H9 (cell line): ENCODE measurements at regions not wholly inside any gene's neighbourhood (a gene's known extent, or its start where the extent isn't known, plus 50 kb on each side); places are given as distances from the start of the nearest gene placed in this dataset.

ENCODE experiments used
- DNase-seq: peaks from one replicate; pipeline ENCODE4 v3.0.0-alpha.2; 2017
- H2AFZ ChIP-seq: one replicate; pipeline ENCODE4 v1.6.1; 2013; ENCODE audit warnings: mild to moderate bottlenecking, low read length, control low read depth, moderate library complexity
- H2AK5ac ChIP-seq: 2 replicates; pipeline ENCODE4 v1.6.1; 2013; ENCODE audit warnings: low read length, control low read depth, mixed read lengths; ENCODE audit not compliant: insufficient read length
- H2BK120ac ChIP-seq: one replicate; pipeline ENCODE4 v1.6.1; 2013; ENCODE audit warnings: low read depth, mild to moderate bottlenecking, low read length, control low read depth, inconsistent platforms; ENCODE audit not compliant: poor library complexity, severe bottlenecking
- H2BK12ac ChIP-seq: 2 replicates; pipeline ENCODE4 v1.6.1; 2013; ENCODE audit warnings: low read length, control low read depth, mixed read lengths, low read depth; ENCODE audit not compliant: insufficient read length
- H2BK15ac ChIP-seq: 2 replicates; pipeline ENCODE4 v1.6.1; 2013; ENCODE audit warnings: low read depth, low read length, control low read depth
- H2BK20ac ChIP-seq: one replicate; pipeline ENCODE4 v1.6.1; 2013; ENCODE audit warnings: low read depth, mild to moderate bottlenecking, low read length, control low read depth, inconsistent platforms; ENCODE audit not compliant: poor library complexity, severe bottlenecking
- H2BK5ac ChIP-seq: 2 replicates; pipeline ENCODE4 v1.6.1; 2013; ENCODE audit warnings: low read length, control low read depth, mixed read lengths; ENCODE audit not compliant: insufficient read length
- H3K14ac ChIP-seq: 2 replicates; pipeline ENCODE4 v1.6.1; 2013; ENCODE audit warnings: low read length, control low read depth; ENCODE audit not compliant: insufficient read depth
- H3K18ac ChIP-seq: 2 replicates; pipeline ENCODE4 v1.6.1; 2013; ENCODE audit warnings: low read depth, mild to moderate bottlenecking, mixed read lengths, low read length, control low read depth; ENCODE audit not compliant: insufficient read length
- H3K23ac ChIP-seq: 2 replicates; pipeline ENCODE4 v1.6.1; 2013; ENCODE audit warnings: low read length, control low read depth, mixed read lengths, low read depth; ENCODE audit not compliant: insufficient read length
- H3K23me2 ChIP-seq: 2 replicates; pipeline ENCODE4 v1.6.1; 2013; ENCODE audit warnings: low read depth, mild to moderate bottlenecking, mixed read lengths, low read length, control low read depth; ENCODE audit not compliant: insufficient read length, poor library complexity, severe bottlenecking
- H3K27ac ChIP-seq: 2 replicates; pipeline ENCODE4 v1.5.1; 2013; ENCODE audit warnings: low read length, control low read depth, mixed read lengths, low read depth; ENCODE audit not compliant: insufficient read length
- H3K27me3 ChIP-seq: 2 replicates; pipeline ENCODE4 v1.6.1; 2013; ENCODE audit warnings: low read length, control low read depth, inconsistent platforms; ENCODE audit not compliant: insufficient read depth
- H3K4ac ChIP-seq: 2 replicates; pipeline ENCODE4 v1.6.1; 2013; ENCODE audit warnings: low read depth, mild to moderate bottlenecking, control low read depth, inconsistent platforms, low read length, moderate library complexity
- H3K4me1 ChIP-seq: 2 replicates; pipeline ENCODE4 v1.6.1; 2013; ENCODE audit warnings: low read length, control low read depth, inconsistent platforms; ENCODE audit not compliant: insufficient read depth
- H3K4me2 ChIP-seq: 2 replicates; pipeline ENCODE4 v1.6.1; 2013; ENCODE audit warnings: low read length, control low read depth, mixed read lengths; ENCODE audit not compliant: insufficient read length, insufficient read depth
- H3K56ac ChIP-seq: 2 replicates; pipeline ENCODE4 v1.6.1; 2013; ENCODE audit warnings: low read depth, mild to moderate bottlenecking, mixed read lengths, low read length, control low read depth; ENCODE audit not compliant: insufficient read length
- H3K79me1 ChIP-seq: 2 replicates; pipeline ENCODE4 v1.6.1; 2013; ENCODE audit warnings: low read depth, mild to moderate bottlenecking, moderate library complexity, low read length, control low read depth, inconsistent platforms; ENCODE audit not compliant: insufficient read depth, poor library complexity, severe bottlenecking
- H3K79me2 ChIP-seq: 2 replicates; pipeline ENCODE4 v1.6.1; 2013; ENCODE audit warnings: low read length, control low read depth, inconsistent platforms; ENCODE audit not compliant: insufficient read depth
- H3K9ac ChIP-seq: 2 replicates; pipeline ENCODE4 v1.6.1; 2013; ENCODE audit warnings: low read length, control low read depth, mixed read lengths; ENCODE audit not compliant: insufficient read length; ENCODE audit errors: extremely low read depth
- H3K9me3 ChIP-seq: one replicate; pipeline ENCODE4 v1.6.1; 2013; ENCODE audit warnings: low read depth, low read length, inconsistent platforms; ENCODE audit not compliant: control insufficient read depth
- H3T11ph ChIP-seq: one replicate; pipeline ENCODE4 v1.6.1; 2013; ENCODE audit warnings: mild to moderate bottlenecking, low read length, control low read depth, inconsistent platforms
- H4K20me1 ChIP-seq: one replicate; pipeline ENCODE4 v1.6.1; 2013; ENCODE audit not compliant: control insufficient read depth, insufficient read length, insufficient read depth
- H4K5ac ChIP-seq: 2 replicates; pipeline ENCODE4 v1.6.1; 2013; ENCODE audit warnings: low read depth, mild to moderate bottlenecking, mixed read lengths, low read length, control low read depth; ENCODE audit not compliant: insufficient read length
- H4K8ac ChIP-seq: replicated peaks from 2 replicates; pipeline ENCODE4 v1.6.1; 2013; ENCODE audit warnings: low read length, control low read depth, mixed read lengths, low read depth; ENCODE audit not compliant: insufficient read length
- H4K91ac ChIP-seq: 2 replicates; pipeline ENCODE4 v1.6.1; 2013; ENCODE audit warnings: low read depth, mild to moderate bottlenecking, moderate library complexity, mixed read lengths, low read length, control low read depth; ENCODE audit not compliant: insufficient read length
- H3K27ac Mint-ChIP-seq, 3 experiments: 2 replicates in 2 of 3; 3 replicates in 1 of 3; pipeline ENCODE4 v1.8.0; 2020 to 2021; ENCODE audit warnings: mixed read lengths in 3 of 3, mild to moderate bottlenecking in 1 of 3, moderate library complexity in 1 of 3
- H3K27me3 Mint-ChIP-seq: 2 replicates; pipeline ENCODE4 v1.8.0; 2021; ENCODE audit warnings: low read depth, mild to moderate bottlenecking, moderate library complexity, mixed read lengths
- H3K36me3 Mint-ChIP-seq, 3 experiments: 2 replicates in 2 of 3; 3 replicates in 1 of 3; pipeline ENCODE4 v1.8.0; 2020 to 2021; ENCODE audit warnings: low read depth in 3 of 3, mixed read lengths in 3 of 3; ENCODE audit not compliant: insufficient read depth in 1 of 3
- H3K4me1 Mint-ChIP-seq, 2 experiments: 2 replicates each; pipeline ENCODE4 v1.8.0; 2020; ENCODE audit warnings: mixed read lengths in 2 of 2
- H3K4me3 Mint-ChIP-seq, 2 experiments: 2 replicates in 1 of 2; 3 replicates in 1 of 2; pipeline ENCODE4 v1.8.0; 2020 to 2021; ENCODE audit warnings: mild to moderate bottlenecking in 2 of 2, mixed read lengths in 2 of 2, moderate library complexity in 1 of 2
- H3K9me3 Mint-ChIP-seq, 2 experiments: 2 replicates in 1 of 2; 3 replicates in 1 of 2; pipeline ENCODE4 v1.8.0; 2020; ENCODE audit warnings: mild to moderate bottlenecking in 2 of 2, mixed read lengths in 2 of 2, moderate library complexity in 1 of 2
- WGBS: extraction: QIAGEN DNeasy Blood & Tissue Kit; methylation state at CpG from one replicate; pipeline ENCODE4 v1.1.7; 2013; ENCODE audit warnings: missing lambda C conversion rate, low lambda C conversion rate, mixed read lengths; ENCODE audit not compliant: insufficient read length; ENCODE audit errors: extremely low coverage; 5-methylcytosine and 5-hydroxymethylcytosine counted together
- TF ChIP-seq, protein P1 (sequence below): fragments of 200-600 bp; sonication (generic); conservative IDR thresholded peaks from 3 replicates; pipeline ENCODE4 v1.8.0; 2021; ENCODE audit warnings: antibody characterized with exemption, mild to moderate bottlenecking

DNA sequence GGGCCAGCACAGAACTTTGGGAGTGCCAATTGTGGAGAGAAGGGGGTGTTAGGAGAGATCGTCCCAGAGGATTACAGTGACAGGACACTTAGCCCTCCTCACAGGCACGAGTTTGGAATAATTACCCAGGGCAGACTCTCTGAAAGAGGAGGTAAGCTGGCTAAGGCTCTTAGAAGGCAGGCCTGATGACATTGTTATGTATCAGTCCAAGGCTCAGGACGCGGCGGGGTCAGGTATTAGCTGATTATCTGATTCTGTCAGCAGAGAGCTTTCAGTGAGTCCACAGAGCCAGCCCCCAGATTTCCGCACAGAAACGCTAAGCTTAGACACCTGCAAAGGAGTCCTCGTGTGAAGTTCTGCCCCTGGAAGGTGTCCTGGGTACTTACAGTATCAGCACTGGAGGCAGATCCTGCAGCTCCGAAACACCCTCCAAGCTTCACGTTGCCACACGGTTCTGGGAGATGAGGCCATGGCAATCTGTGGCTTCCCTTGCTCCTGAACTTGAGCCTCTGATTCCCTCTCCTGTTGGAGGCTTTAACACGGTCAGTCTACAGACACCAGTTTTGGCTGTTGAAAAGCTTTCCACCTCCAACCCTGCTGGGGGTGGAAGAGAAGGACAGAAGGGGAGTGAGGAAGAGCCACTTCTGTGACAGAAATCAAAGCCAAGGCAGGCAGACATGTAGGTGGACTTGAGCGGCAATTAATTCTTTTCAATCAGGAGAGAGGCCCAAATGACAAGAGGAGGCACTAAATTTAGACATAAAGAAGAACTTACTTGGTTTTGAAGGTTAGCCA is 123.6 kb upstream of the CADM1 start:
- TF ChIP-seq, protein P1, sequence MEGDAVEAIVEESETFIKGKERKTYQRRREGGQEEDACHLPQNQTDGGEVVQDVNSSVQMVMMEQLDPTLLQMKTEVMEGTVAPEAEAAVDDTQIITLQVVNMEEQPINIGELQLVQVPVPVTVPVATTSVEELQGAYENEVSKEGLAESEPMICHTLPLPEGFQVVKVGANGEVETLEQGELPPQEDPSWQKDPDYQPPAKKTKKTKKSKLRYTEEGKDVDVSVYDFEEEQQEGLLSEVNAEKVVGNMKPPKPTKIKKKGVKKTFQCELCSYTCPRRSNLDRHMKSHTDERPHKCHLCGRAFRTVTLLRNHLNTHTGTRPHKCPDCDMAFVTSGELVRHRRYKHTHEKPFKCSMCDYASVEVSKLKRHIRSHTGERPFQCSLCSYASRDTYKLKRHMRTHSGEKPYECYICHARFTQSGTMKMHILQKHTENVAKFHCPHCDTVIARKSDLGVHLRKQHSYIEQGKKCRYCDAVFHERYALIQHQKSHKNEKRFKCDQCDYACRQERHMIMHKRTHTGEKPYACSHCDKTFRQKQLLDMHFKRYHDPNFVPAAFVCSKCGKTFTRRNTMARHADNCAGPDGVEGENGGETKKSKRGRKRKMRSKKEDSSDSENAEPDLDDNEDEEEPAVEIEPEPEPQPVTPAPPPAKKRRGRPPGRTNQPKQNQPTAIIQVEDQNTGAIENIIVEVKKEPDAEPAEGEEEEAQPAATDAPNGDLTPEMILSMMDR, result no peak
- no peak overlapping the region for H3K23ac ChIP-seq
- no peak overlapping the region for H3K9ac ChIP-seq
- H3T11ph ChIP-seq, result no peak overlapping the region
- H3K79me2 ChIP-seq, result no peaks in the 10 kb centered on the region
- H3K27me3 Mint-ChIP-seq, result peaks cover 18% of the 10 kb centered on the region
- no peaks in the 10 kb centered on the region for H3K27me3 ChIP-seq
- 0 out of 5 replicates have a peak, but pooled peaks cover 0 to under 1% of the 10 kb centered on the region in 2 experiments for H3K9me3 Mint-ChIP-seq
- H2BK15ac ChIP-seq, result no peak overlapping the region
- H2AK5ac ChIP-seq, result no peak overlapping the region
- H3K27ac Mint-ChIP-seq, result no peak overlapping the region
- no peaks in the 10 kb centered on the region for H4K20me1 ChIP-seq
- no peak overlapping the region for H3K56ac ChIP-seq
- no peaks in the 10 kb centered on the region for H3K23me2 ChIP-seq
- no peak overlapping the region for H3K4me2 ChIP-seq
- peaks cover 10 to 26% of the 10 kb centered on the region in 2 experiments for H3K4me1 Mint-ChIP-seq
- H2BK120ac ChIP-seq, result no peak overlapping the region
- H3K14ac ChIP-seq, result no peak overlapping the region
- no peak overlapping the region for H2BK5ac ChIP-seq
- H2BK20ac ChIP-seq, result no peak overlapping the region
- H3K4me3 Mint-ChIP-seq, result no peak overlapping the region
- no peaks in the 10 kb centered on the region; the same call in 1 of the 2 replicates for H3K4me1 ChIP-seq
- no peak overlapping the region for H4K8ac ChIP-seq
- H4K91ac ChIP-seq, result no peak overlapping the region
- no peak overlapping the region for H3K4ac ChIP-seq
- H3K27ac ChIP-seq, result no peak overlapping the region
- no peak for DNase-seq
- no peak overlapping the region for H4K5ac ChIP-seq
- no peak overlapping the region for H2BK12ac ChIP-seq
- WGBS, result no CpG with 5 or more reads among the region's 13 CpGs
- H3K36me3 Mint-ChIP-seq, result peaks cover 0 to 2% (median 0%) of the 10 kb centered on the region in 3 experiments; a peak in 1 of 7 replicates
- H3K9me3 ChIP-seq, result no peaks in the 10 kb centered on the region
- H3K79me1 ChIP-seq, result no peaks in the 10 kb centered on the region
- no peak overlapping the region for H3K18ac ChIP-seq
- H2AFZ ChIP-seq, result no peak overlapping the region
